ENCODE measurements at regions not wholly inside any gene's neighbourhood (a gene's known extent, or its start where the extent isn't known, plus 50 kb on each side); places are given as distances from the start of the nearest gene placed in this dataset.

DNA sequence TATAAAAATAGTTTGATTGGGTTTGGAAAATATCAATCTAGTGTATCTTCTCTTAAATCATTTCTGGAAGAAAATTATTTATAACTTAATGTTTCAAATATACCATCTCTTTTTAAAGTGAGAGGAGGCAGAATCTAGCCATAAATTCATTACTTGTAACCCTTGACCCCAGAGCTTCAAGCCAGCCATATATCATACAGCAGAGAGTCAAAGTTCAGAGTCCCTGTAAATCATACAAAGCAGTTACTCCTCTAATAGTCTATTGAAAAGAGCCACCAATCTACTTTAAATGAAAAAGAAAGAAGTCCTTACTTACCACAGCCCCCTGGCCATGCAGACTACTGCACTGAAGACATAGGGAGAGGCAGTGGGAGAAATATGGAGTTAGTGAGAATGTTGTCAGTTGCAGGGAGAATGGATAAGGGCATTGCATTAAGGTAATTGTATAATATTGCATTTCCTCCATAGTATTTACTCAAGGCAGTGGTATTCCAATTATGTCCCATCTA is 229.5 kb downstream of the NKX6-1 start:
- H3K9me3 Mint-ChIP-seq (ENCODE audit: unreplicated experiment): no peaks in the 10 kb centered on the region
- H3K27me3 Mint-ChIP-seq (ENCODE audit: unreplicated experiment): no peaks in the 10 kb centered on the region
- H3K4me3 Mint-ChIP-seq (ENCODE audit: unreplicated experiment): no peak overlapping the region
- DNase-seq (ENCODE audit: extremely low spot score, unreplicated experiment): no peak
- H3K4me1 Mint-ChIP-seq (ENCODE audit: unreplicated experiment): no peaks in the 10 kb centered on the region
- H3K36me3 Mint-ChIP-seq (ENCODE audit: unreplicated experiment): no peaks in the 10 kb centered on the region
- no peak overlapping the region for H3K27ac Mint-ChIP-seq (ENCODE audit: unreplicated experiment)
- TF ChIP-seq, protein P1, sequence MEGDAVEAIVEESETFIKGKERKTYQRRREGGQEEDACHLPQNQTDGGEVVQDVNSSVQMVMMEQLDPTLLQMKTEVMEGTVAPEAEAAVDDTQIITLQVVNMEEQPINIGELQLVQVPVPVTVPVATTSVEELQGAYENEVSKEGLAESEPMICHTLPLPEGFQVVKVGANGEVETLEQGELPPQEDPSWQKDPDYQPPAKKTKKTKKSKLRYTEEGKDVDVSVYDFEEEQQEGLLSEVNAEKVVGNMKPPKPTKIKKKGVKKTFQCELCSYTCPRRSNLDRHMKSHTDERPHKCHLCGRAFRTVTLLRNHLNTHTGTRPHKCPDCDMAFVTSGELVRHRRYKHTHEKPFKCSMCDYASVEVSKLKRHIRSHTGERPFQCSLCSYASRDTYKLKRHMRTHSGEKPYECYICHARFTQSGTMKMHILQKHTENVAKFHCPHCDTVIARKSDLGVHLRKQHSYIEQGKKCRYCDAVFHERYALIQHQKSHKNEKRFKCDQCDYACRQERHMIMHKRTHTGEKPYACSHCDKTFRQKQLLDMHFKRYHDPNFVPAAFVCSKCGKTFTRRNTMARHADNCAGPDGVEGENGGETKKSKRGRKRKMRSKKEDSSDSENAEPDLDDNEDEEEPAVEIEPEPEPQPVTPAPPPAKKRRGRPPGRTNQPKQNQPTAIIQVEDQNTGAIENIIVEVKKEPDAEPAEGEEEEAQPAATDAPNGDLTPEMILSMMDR (IDR thresholded peaks at IDR 0.05): no peak

DNA sequence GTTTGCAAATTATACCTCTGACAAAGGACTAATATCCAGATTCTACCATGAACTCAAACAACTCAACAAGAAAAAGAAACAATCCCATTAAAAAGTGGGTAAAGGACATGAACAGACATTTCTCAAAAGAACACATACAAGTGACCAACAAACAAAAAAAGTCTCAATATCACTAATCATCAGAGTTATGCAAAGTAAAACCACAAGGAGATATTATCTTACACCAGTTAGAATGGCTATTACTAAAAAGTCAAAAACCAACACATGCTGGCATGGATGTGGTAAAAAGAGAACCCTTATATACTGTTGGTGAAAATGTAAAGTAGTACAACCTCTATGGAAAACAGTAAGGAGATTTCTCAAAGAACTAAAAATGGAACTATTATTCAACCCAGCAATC is 234.4 kb downstream of the NKX6-1 start:
- TF ChIP-seq, protein P1 (IDR thresholded peaks at IDR 0.05): no peak
- H3K4me1 Mint-ChIP-seq (ENCODE audit: unreplicated experiment): no peaks in the 10 kb centered on the region
- H3K36me3 Mint-ChIP-seq (ENCODE audit: unreplicated experiment): no peaks in the 10 kb centered on the region
- H3K27me3 Mint-ChIP-seq (ENCODE audit: unreplicated experiment): no peaks in the 10 kb centered on the region
- H3K4me3 Mint-ChIP-seq (ENCODE audit: unreplicated experiment): no peak overlapping the region
- no peak for DNase-seq (ENCODE audit: extremely low spot score, unreplicated experiment)
- peaks cover 21% of the 10 kb centered on the region for H3K9me3 Mint-ChIP-seq (ENCODE audit: unreplicated experiment)
- no peak overlapping the region for H3K27ac Mint-ChIP-seq (ENCODE audit: unreplicated experiment)

DNA sequence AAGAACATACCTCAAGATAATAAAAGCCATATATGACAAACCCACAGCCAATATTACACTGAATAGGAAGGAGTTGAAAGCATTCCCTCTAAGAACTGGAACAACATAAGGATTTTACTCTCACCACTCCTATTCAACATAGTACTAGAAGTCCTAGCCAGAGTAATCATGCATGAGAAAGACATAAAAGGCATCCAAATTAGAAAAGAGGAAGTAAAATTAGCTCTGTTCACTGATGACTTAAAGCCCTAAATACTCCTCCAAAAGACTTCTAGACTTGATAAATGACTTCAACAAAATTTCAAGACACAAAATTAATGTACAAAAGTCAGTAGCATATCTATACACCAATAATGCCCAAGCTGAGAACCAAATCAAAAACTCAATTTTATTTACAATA is 235.7 kb downstream of the NKX6-1 start:
- no peak for DNase-seq (ENCODE audit: extremely low spot score, unreplicated experiment)
- Mint-ChIP-seq H3K9me3 (ENCODE audit: unreplicated experiment) (peaks cover 21% of the 10 kb centered on the region), H3K27me3 (ENCODE audit: unreplicated experiment) (no peaks in the 10 kb centered on the region), H3K4me3 (ENCODE audit: unreplicated experiment) (no peak overlapping the region), H3K4me1 (ENCODE audit: unreplicated experiment) (no peaks in the 10 kb centered on the region), H3K27ac (ENCODE audit: unreplicated experiment) (no peak overlapping the region), H3K36me3 (ENCODE audit: unreplicated experiment) (no peaks in the 10 kb centered on the region)
- TF ChIP-seq, protein P1 (IDR thresholded peaks at IDR 0.05): no peak

GRCh38 chr4:84260495-84260894 is 238.6 kb downstream of the NKX6-1 start:
- Mint-ChIP-seq H3K9me3 (ENCODE audit: unreplicated experiment) (peaks cover 21% of the 10 kb centered on the region), H3K4me1 (ENCODE audit: unreplicated experiment) (no peaks in the 10 kb centered on the region), H3K27me3 (ENCODE audit: unreplicated experiment) (peaks cover 2% of the 10 kb centered on the region), H3K36me3 (ENCODE audit: unreplicated experiment) (no peaks in the 10 kb centered on the region), H3K4me3 (ENCODE audit: unreplicated experiment) (no peak overlapping the region), H3K27ac (ENCODE audit: unreplicated experiment) (no peak overlapping the region)
- TF ChIP-seq, protein P1 (IDR thresholded peaks at IDR 0.05): no peak
- DNase-seq (ENCODE audit: extremely low spot score, unreplicated experiment): no peak

GRCh38 chr4:84258905-84259830 is 239.9 kb downstream of the NKX6-1 start:
- DNase-seq (ENCODE audit: extremely low spot score, unreplicated experiment): no peak
- Mint-ChIP-seq H3K4me3 (ENCODE audit: unreplicated experiment) (no peak overlapping the region), H3K27ac (ENCODE audit: unreplicated experiment) (no peak overlapping the region), H3K27me3 (ENCODE audit: unreplicated experiment) (peaks cover 2% of the 10 kb centered on the region), H3K4me1 (ENCODE audit: unreplicated experiment) (no peaks in the 10 kb centered on the region), H3K36me3 (ENCODE audit: unreplicated experiment) (no peaks in the 10 kb centered on the region), H3K9me3 (ENCODE audit: unreplicated experiment) (peaks cover 18% of the 10 kb centered on the region)
- TF ChIP-seq, protein P1 (IDR thresholded peaks at IDR 0.05): peak; percentile 55
